HG03354 (cell line): ENCODE measurements at regions not wholly inside any gene's neighbourhood (a gene's known extent, or its start where the extent isn't known, plus 50 kb on each side); places are given as distances from the start of the nearest gene placed in this dataset.
"Not testable (repeated sequence)": the region's sequence is repeated elsewhere in the genome, so short reads cannot be mapped to it uniquely, and the experiment has no call there.

Experiments used
- ATAC-seq: cut with Tn5 transposase; IDR thresholded peaks from one replicate; pipeline ENCODE4 v1.9.1; 2021; ENCODE audit warnings: mild to moderate bottlenecking; ENCODE audit not compliant: unreplicated experiment, poor library complexity, severe bottlenecking

- not testable (repeated sequence) for ATAC-seq
Observed at GRCh38 chr9:41772541-41772940, 356.7 kb downstream of the CNTNAP3B start.

GRCh38 chr9:41771693-41772092, 357.5 kb downstream of the CNTNAP3B start:
- ATAC-seq, result not testable (repeated sequence)

- ATAC-seq, result not testable (repeated sequence)
Observed at GRCh38 chr9:41754822-41755221, 374.4 kb downstream of the CNTNAP3B start.

GRCh38 chr9:41754403-41754802, 374.8 kb downstream of the CNTNAP3B start:
- not testable (repeated sequence) for ATAC-seq

GRCh38 chr9:41741897-41742296, 387.3 kb downstream of the CNTNAP3B start:
- not testable (repeated sequence) for ATAC-seq

- not testable (repeated sequence) for ATAC-seq
Observed at GRCh38 chr9:41741173-41741572, 388.1 kb downstream of the CNTNAP3B start.

GRCh38 chr9:41738681-41739080, 390.5 kb downstream of the CNTNAP3B start:
- ATAC-seq, result not testable (repeated sequence)

GRCh38 chr9:41699190-41699589, 430.0 kb downstream of the CNTNAP3B start:
- ATAC-seq, result not testable (repeated sequence)

GRCh38 chr9:41697080-41697479, 432.1 kb downstream of the CNTNAP3B start:
- ATAC-seq, result not testable (repeated sequence)

GRCh38 chr9:41679312-41679711, 449.9 kb downstream of the CNTNAP3B start:
- ATAC-seq, result not testable (repeated sequence)

GRCh38 chr9:41663497-41664036, 465.7 kb downstream of the CNTNAP3B start:
- not testable (repeated sequence) for ATAC-seq

GRCh38 chr9:41658706-41659105, 469.6 kb upstream of the ZNG1F start:
- ATAC-seq, result not testable (repeated sequence)

- ATAC-seq, result not testable (repeated sequence)
Observed at GRCh38 chr9:41658116-41658515, 469.0 kb upstream of the ZNG1F start.

GRCh38 chr9:41657141-41657540, 468.0 kb upstream of the ZNG1F start:
- not testable (repeated sequence) for ATAC-seq

- not testable (repeated sequence) for ATAC-seq
Observed at GRCh38 chr9:41655071-41655554, 466.0 kb upstream of the ZNG1F start.

GRCh38 chr9:41654349-41654748, 465.2 kb upstream of the ZNG1F start:
- not testable (repeated sequence) for ATAC-seq

GRCh38 chr9:41653560-41654340, 464.6 kb upstream of the ZNG1F start:
- not testable (repeated sequence) for ATAC-seq

GRCh38 chr9:41652800-41653199, 463.7 kb upstream of the ZNG1F start:
- ATAC-seq, result not testable (repeated sequence)

GRCh38 chr9:41652100-41652713, 463.1 kb upstream of the ZNG1F start:
- not testable (repeated sequence) for ATAC-seq

- not testable (repeated sequence) for ATAC-seq
Observed at GRCh38 chr9:41650086-41650485, 461.0 kb upstream of the ZNG1F start.
